Fibroblast of villous mesenchyme (primary cell): ENCODE measurements at regions not wholly inside any gene's neighbourhood (a gene's known extent, or its start where the extent isn't known, plus 50 kb on each side); places are given as distances from the start of the nearest gene placed in this dataset.

Source experiments
- DNase-seq: peaks from one replicate; pipeline ENCODE4 v3.0.0-alpha.2; 2010; ENCODE audit warnings: low read depth
- H3K4me3 ChIP-seq: 2 replicates; pipeline ENCODE4 v1.5.1; 2011; ENCODE audit warnings: low read depth, mild to moderate bottlenecking, low read length
- TF ChIP-seq, protein P1 (sequence below): IDR thresholded peaks from 2 replicates; pipeline ENCODE4 v1.5.1; 2012; ENCODE audit warnings: low read depth, mild to moderate bottlenecking, low read length; ENCODE audit not compliant: insufficient read depth

DNA sequence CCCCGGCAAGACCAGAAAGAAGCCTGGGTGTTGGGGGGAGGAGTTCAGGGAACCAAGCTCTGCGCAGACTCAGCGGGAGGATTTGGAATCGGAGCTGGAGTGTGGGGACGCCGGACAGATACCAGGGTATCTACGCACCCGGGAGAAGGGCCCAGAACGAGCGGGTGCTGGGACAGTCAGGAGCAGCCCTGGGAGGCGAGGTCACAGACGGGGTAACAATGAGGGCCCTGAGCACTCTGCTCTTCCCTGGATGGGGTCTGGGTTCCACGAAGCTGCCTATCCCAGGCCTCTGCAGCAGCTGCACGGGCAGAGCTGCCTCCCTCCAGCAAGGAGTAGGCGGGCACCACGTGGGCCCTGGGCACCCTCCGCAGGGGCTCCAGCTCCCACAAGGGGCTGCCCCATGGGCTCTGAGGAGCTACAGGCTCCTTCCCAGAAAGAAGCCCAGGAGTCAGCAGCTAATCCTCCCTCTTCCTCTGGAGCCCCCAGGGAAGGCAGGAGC is 197.2 kb downstream of the BRD1 start:
- no peak for DNase-seq
- TF ChIP-seq, protein P1, sequence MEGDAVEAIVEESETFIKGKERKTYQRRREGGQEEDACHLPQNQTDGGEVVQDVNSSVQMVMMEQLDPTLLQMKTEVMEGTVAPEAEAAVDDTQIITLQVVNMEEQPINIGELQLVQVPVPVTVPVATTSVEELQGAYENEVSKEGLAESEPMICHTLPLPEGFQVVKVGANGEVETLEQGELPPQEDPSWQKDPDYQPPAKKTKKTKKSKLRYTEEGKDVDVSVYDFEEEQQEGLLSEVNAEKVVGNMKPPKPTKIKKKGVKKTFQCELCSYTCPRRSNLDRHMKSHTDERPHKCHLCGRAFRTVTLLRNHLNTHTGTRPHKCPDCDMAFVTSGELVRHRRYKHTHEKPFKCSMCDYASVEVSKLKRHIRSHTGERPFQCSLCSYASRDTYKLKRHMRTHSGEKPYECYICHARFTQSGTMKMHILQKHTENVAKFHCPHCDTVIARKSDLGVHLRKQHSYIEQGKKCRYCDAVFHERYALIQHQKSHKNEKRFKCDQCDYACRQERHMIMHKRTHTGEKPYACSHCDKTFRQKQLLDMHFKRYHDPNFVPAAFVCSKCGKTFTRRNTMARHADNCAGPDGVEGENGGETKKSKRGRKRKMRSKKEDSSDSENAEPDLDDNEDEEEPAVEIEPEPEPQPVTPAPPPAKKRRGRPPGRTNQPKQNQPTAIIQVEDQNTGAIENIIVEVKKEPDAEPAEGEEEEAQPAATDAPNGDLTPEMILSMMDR: no peak
- H3K4me3 ChIP-seq: no peak overlapping the region

DNA sequence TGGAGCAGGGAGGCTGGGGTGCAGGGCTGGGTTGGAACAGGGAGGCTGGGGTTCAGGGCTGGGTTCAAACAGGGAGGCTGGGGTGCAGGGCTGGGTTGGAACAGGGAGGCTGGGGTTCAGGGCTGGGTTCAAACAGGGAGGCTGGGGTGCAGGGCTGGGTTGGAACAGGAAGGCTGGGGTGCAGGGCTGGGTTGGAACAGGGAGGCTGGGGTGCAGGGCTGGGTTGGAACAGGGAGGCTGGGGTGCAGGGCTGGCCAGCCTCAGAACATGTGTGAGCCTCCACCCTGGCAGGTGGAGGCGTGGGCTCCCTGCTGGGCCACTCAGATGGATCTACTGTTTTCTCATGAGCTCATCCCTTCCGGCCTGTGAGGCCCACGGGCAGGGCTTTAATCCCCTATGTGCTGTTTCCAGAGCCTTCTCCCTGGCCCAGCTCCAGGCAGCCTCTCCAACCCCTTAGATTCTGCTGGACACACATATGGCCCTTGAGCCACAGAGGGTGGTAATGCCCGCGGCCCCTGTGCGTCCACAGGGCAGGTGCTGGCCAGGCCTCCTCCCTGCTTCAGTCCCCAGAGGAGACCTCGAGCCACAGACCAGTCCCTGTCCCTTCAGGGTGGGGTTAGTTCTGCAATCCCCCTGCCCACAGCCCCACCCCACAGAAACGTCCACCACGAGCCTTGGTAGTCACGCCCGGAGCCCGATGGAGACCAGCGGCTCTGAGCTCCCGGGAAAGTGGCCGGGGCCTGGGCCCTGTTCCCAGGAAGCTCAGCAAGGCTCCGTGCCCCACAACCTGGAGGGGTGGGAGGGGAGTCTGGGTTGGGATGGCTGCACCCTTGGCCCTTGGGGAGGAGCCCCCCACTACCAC is 197.9 kb downstream of the BRD1 start:
- no peak for DNase-seq
- TF ChIP-seq, protein P1: no peak
- no peak overlapping the region for H3K4me3 ChIP-seq

- TF ChIP-seq, protein P1: no peak
- H3K4me3 ChIP-seq: no peak overlapping the region
- no peak for DNase-seq
These were observed 198.5 kb downstream of the BRD1 start for GRCh38 chr22:49629261-49629570.

GRCh38 chr22:49628391-49629260 is 199.0 kb downstream of the BRD1 start:
- no peak overlapping the region for H3K4me3 ChIP-seq
- no peak for DNase-seq
- TF ChIP-seq, protein P1: no peak

GRCh38 chr22:49627217-49628181 is 200.2 kb downstream of the BRD1 start:
- no peak overlapping the region for H3K4me3 ChIP-seq
- no peak for DNase-seq
- TF ChIP-seq, protein P1: no peak
